HG02943 (cell line): ENCODE measurements at regions not wholly inside any gene's neighbourhood (a gene's known extent, or its start where the extent isn't known, plus 50 kb on each side); places are given as distances from the start of the nearest gene placed in this dataset.

Experiments used
- ATAC-seq: cut with Tn5 transposase; IDR thresholded peaks from one replicate; pipeline ENCODE4 v1.9.1; 2021; ENCODE audit warnings: mild to moderate bottlenecking, low read depth, moderate library complexity; ENCODE audit not compliant: unreplicated experiment

GRCh38 chr2:6626401-6627012, 239.2 kb downstream of the CMPK2 start:
- ATAC-seq, result no peak

GRCh38 chr2:6627316-6627715, 238.4 kb downstream of the CMPK2 start:
- no peak for ATAC-seq

DNA sequence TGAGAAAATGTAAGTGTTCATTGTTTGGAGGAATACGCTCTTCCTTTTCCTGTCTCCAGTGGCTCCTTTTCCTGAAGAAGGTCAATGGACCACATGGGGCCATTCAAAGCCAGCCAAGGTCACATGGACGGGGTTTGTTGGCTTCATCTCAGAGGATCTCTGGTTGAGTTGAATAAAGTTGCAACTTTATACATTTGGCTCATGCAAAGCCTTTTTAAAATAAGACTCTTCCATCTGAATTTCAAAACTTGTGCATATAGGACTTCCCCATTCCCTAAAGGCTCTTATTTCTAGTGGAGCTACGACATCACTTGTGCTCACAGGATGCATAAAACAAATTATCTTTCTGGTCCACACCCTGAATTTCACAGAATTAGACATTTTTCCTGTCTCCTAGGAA, 235.5 kb downstream of the CMPK2 start:
- ATAC-seq, result no peak

- ATAC-seq, result no peak
These were observed 230.4 kb downstream of the CMPK2 start for GRCh38 chr2:6635296-6635695.

DNA sequence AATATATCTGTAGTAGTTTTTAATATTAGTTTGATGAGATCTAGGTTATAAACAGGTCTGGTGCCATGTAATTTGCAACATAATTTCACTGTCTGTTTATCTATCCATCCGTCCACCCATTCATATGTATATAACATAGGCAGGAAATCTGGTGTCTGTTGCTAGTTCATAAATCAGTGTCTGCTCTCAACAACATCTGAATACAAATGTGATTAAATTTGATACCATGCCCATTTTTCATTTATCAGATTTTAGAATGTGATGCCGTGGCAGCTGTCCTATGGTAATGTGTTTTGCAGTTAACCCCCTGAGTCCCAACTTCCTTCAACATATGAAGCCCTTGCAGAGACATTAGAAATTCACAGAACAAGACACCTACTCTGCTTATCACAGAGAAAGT, 228.4 kb downstream of the CMPK2 start:
- ATAC-seq, result no peak

GRCh38 chr2:6639929-6640620, 225.6 kb downstream of the CMPK2 start:
- no peak for ATAC-seq

DNA sequence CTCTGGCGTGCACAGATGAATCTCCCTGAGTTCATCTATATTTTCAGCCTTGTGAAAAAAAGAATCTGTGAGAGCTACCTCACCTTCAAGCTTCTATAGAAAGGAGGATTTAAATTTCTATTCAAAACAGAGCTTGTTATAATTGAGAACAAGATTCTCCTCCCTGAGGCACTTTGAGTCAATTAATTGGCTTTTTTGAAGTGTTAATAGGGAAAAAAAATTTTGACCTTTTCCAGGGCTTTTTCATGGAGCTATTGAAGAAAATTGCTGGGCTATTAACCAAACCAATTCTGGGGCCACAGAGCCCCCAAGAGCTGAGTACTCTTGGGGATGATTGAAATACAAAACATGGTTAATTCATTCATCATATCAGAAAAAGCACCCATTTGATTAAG, 225.1 kb downstream of the CMPK2 start:
- no peak for ATAC-seq

DNA sequence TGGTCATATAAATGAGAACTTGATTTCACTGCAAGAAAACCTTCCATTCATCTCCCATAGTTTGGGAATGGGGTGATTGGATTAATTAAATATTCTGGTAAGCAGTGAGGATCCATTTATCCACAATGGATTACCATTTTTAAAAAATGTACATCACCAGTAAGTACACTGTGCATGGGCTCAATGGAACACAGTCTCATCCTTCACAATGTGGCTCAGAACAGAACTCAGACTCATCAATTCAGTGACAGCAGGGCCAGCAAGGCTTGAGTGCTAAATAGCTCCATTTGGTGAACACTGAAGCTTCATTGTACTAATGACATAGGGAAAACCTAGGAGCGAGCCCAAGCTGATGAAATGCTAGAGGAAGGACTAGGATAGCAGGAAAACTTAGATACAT, 223.8 kb downstream of the CMPK2 start:
- ATAC-seq, result no peak

DNA sequence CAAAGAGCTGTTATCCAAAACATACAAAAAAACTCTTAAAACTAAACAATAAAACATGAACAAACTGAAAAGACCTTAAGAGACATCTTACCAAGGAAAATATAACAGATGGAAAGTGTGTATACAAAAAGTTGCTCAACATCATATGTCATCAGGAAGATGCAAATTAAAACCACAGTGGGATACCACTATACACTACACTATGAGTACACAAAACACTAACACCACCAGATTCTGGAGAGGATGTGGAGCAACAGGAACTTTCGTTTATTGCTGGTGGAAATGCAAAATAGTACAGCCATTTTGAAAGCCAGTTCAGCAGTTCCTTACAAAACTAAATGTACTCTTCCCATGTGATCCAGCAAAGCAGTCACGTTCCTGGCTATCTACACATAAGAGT, 221.4 kb downstream of the CMPK2 start:
- no peak for ATAC-seq

GRCh38 chr2:6645004-6645403, 220.7 kb downstream of the CMPK2 start:
- ATAC-seq, result no peak

GRCh38 chr2:6645672-6646071, 220.0 kb downstream of the CMPK2 start:
- no peak for ATAC-seq

GRCh38 chr2:6647046-6647445, 218.7 kb downstream of the CMPK2 start:
- ATAC-seq, result no peak

DNA sequence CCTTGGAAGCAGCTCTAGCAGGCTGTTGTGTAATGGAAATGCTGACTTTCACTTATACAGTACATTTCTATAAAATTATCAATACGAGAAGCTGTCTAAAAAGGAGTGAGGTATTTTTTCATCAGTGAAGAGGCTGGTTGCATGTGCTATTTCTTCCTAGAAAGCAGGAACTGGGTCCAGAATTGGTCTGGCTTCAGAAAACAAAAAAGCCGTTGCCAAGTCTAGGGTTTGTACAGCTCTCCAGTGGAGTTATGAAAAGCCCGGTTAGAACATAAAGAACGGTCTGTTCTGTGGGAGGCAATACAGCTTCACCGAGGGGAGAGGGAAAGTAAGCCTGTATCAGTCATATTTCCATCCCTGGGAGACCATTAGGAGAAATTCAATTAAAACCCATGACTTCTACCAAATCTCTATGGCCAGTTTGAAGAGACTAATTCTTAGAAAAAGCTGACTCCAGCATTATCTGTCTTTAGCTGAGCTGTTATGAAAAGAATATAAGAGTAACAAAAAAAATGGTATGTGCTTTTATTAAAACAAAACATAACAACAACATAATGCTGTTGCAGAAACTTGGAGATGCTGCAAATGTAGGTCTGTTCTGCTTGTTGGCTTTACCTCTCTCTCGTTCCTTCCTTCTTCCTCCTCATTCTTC, 217.0 kb downstream of the CMPK2 start:
- ATAC-seq, result no peak

GRCh38 chr2:6650311-6650710, 215.4 kb downstream of the CMPK2 start:
- ATAC-seq, result no peak

GRCh38 chr2:6652251-6652650, 213.5 kb downstream of the CMPK2 start:
- ATAC-seq, result no peak

- no peak for ATAC-seq
These were observed 212.4 kb downstream of the CMPK2 start for GRCh38 chr2:6653281-6653750.

GRCh38 chr2:6654279-6654678, 211.4 kb downstream of the CMPK2 start:
- no peak for ATAC-seq

- no peak for ATAC-seq
These were observed 209.1 kb downstream of the CMPK2 start for GRCh38 chr2:6656633-6657032.

DNA sequence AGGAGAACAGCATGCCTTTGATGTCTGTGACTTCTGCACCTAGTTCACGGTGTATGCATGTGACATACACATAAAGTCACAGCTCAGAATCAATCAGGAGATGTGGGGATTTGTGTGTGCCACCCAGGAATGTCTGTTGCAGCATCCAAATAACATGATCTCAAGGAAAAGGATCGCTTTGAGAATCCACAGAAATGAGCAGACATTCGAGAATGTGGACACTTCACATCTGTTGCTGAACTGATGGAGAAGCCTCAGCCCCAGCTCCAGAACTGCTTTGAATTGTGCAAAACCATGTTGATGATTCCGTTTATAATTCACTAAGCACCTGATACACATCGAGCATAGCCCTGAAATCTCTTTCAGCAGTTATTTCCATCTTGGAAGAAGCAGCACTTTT, 208.6 kb downstream of the CMPK2 start:
- ATAC-seq, result no peak

DNA sequence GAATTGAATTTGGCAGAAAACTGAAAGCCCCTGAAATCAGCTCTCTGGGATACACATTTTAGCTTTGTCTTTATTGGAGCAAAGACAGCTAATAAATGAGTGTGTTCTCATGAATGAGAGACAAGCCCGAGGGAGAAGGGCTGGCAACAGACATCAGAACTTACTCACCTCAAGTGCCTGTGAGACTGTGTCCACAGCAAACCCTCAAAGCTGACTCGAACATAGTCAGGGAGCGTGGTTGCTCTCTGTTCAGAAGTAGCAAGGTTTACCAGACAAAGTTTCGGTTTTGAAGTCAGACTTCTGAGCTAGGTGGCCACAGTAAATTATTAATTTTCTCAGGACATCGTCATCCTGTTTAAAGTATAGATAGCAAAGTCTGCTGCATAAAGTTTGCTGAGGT, 207.9 kb downstream of the CMPK2 start:
- peak; percentile 97 for ATAC-seq

DNA sequence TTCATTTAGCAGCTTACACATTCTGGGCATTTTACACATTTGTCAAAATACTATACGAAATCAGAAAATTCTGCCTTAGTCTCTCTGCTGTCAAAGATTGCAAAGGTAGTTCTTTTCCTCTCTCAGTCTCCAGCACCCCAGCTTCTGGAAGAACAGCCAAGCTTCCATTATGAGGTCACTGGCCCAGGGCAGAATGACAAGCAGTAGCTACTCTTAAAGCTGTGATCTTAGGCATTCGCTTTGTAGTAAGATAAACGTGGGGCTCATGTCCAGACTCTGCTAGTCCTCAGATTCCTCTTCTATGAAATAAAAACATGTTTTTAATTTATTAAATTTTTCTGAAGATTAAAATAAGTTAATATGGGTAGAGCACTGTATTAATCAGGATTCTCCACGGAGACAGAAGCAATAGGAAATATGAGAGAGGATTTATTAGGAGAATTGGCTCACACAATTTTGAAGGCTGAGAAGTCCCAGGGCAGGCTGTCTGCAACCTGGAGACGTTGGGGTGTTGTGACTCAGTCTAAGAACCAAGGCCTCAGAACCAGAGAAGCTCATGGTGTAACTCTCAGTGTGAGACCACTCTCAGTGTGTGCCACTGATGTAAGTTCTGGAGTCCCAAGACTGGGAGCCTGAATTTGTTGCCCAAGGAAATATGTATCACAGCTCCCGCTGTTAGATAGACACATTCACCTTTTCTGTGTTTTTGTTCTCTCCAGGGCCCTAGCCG, 201.2 kb downstream of the CMPK2 start:
- ATAC-seq, result no peak
